HepG2 (cell line): ENCODE measurements at regions not wholly inside any gene's neighbourhood (a gene's known extent, or its start where the extent isn't known, plus 50 kb on each side); places are given as distances from the start of the nearest gene placed in this dataset.
A peak's percentile ranks its signal among the peaks of the same experiment; 100 is the strongest.

Experiments
- ATAC-seq: fragments of 200-7000 bp; cut with Tn5 transposase; 3 replicates; pipeline ENCODE4 v1.9.1; 2020; ENCODE audit warnings: mild to moderate bottlenecking, moderate library complexity
- BruUV-seq: library from RNA; stranded (reverse); fragments of 400-500 nt; replicated peaks from 2 replicates; lab custom pipeline; 2021; lab: Mats Ljungman, UMichigan
- CTCF ChIA-PET: fragments of 300-600 bp; formaldehyde crosslinking; extraction: SDS; loops from one replicate; lab custom pipeline; 2021; ENCODE audit warnings: low total read pairs, inconsistent platforms, low intra/inter-chr PET ratio; lab: Yijun Ruan, JAX
- POLR2A ChIA-PET: fragments of 350-600 bp; sonication (Branson Sonifier 250); formaldehyde crosslinking; loops from one replicate; lab custom pipeline; 2020; ENCODE audit warnings: antibody characterized with exemption, inconsistent platforms; lab: Yijun Ruan, JAX
- DNase-seq: peaks from one replicate; pipeline ENCODE4 v3.0.0-alpha.2; 2015; ENCODE audit warnings: low spot score
- FAIRE-seq: peaks from 3 replicates; lab custom pipeline; 2011; peaks lifted over from hg19 to GRCh38; lab: Jason Lieb, UNC
- H2AFZ ChIP-seq: one replicate; pipeline ENCODE4 v1.6.1; 2011; ENCODE audit warnings: low read length, inconsistent platforms
- H3K27ac ChIP-seq: fragments of 300-600 bp; 3 replicates; pipeline ENCODE4 v1.8.0; 2011; ENCODE audit warnings: mixed run types, mild to moderate bottlenecking, mixed read lengths, low read length, inconsistent platforms; ENCODE audit not compliant: insufficient read depth; ENCODE audit errors: extremely low read length
- H3K27me3 ChIP-seq, 2 experiments: fragments of 200-600 bp in 1 of 2; 2 replicates in 1 of 2; 3 replicates in 1 of 2; pipeline versions ENCODE4 v1.6.0 to v1.8.0; 2011; ENCODE audit warnings: low read length in 2 of 2, mild to moderate bottlenecking in 2 of 2, moderate library complexity in 2 of 2, inconsistent platforms in 1 of 2; ENCODE audit not compliant: insufficient read depth in 2 of 2, control insufficient read depth in 1 of 2
- H3K36me3 ChIP-seq, 2 experiments: fragments of 200-600 bp in 1 of 2; replicated peaks in 1 of 2; 2 replicates in 1 of 2; 3 replicates in 1 of 2; pipeline versions ENCODE4 v1.5.1 to v1.8.0; 2011; ENCODE audit warnings: low read length in 2 of 2, inconsistent platforms in 1 of 2; ENCODE audit not compliant: insufficient read depth in 2 of 2, control insufficient read depth in 1 of 2
- H3K4me1 ChIP-seq: 2 replicates; pipeline ENCODE4 v1.5.1; 2012; ENCODE audit warnings: low read length, inconsistent platforms; ENCODE audit not compliant: insufficient read depth
- H3K4me2 ChIP-seq: 2 replicates; pipeline ENCODE4 v1.6.0; 2011; ENCODE audit warnings: low read depth, low read length, inconsistent platforms
- H3K4me3 ChIP-seq, 3 experiments: fragments of 200-600 bp in 1 of 3; sonication (generic), shearing (Covaris generic) in 1 of 3; replicated peaks in 1 of 3; 2 replicates each; pipeline ENCODE4 v1.5.1; 2011 to 2016; ENCODE audit warnings: low read length in 3 of 3, inconsistent platforms in 2 of 3, low read depth in 2 of 3, mild to moderate bottlenecking in 2 of 3, control low read depth in 1 of 3, mixed read lengths in 1 of 3; ENCODE audit not compliant: insufficient read depth in 1 of 3
- H3K79me2 ChIP-seq: one replicate; pipeline ENCODE4 v1.6.1; 2011; ENCODE audit warnings: low read length, inconsistent platforms; ENCODE audit not compliant: insufficient read depth
- H3K9ac ChIP-seq: 2 replicates; pipeline ENCODE4 v1.6.0; 2011; ENCODE audit warnings: mild to moderate bottlenecking, low read depth, low read length, inconsistent platforms; ENCODE audit not compliant: insufficient read depth
- H3K9me3 ChIP-seq: 2 replicates; pipeline ENCODE4 v1.5.1; 2012; ENCODE audit warnings: mild to moderate bottlenecking, low read length
- H4K20me1 ChIP-seq: 2 replicates; pipeline ENCODE4 v1.6.0; 2011; ENCODE audit warnings: inconsistent platforms, mild to moderate bottlenecking, low read length, moderate library complexity; ENCODE audit not compliant: insufficient read depth
- ZNF12 ChIP-seq: sonication (generic); formaldehyde crosslinking; IDR thresholded peaks from 2 replicates; pipeline ENCODE4 v1.5.0; 2020; ENCODE audit warnings: missing genetic modification reagents
- ZSCAN31 ChIP-seq: sonication (generic); formaldehyde crosslinking; IDR thresholded peaks from 2 replicates; pipeline ENCODE4 v1.5.0; 2020; ENCODE audit warnings: low read depth, mild to moderate bottlenecking, missing genetic modification reagents
- WGBS: methylation state at CpG from one replicate; pipeline ENCODE4 v1.1.6; 2017; ENCODE audit warnings: low lambda C conversion rate; 5-methylcytosine and 5-hydroxymethylcytosine counted together
- in situ Hi-C: cut with HindIII; loops from 2 replicates; pipeline ENCODE4 v1.10.0; 2017; ENCODE audit warnings: low pct_unique_long_range_greater_than_20kb; ENCODE audit not compliant: extremely low pct_ligation_motif_present
- intact Hi-C: fragments of 100-400 bp; cut with micrococcal nuclease; formaldehyde crosslinking; loops from one replicate; pipeline ENCODE4 v1.10.0; 2022; ENCODE audit not compliant: unreplicated experiment
- TF ChIP-seq, protein P1 (sequence below): sonication (generic); formaldehyde crosslinking; conservative IDR thresholded peaks from 2 replicates; pipeline ENCODE4 v1.8.0; 2022; ENCODE audit warnings: low read depth, missing genetic modification reagents
- TF ChIP-seq, protein P2 (sequence below): sonication (generic); formaldehyde crosslinking; IDR thresholded peaks from 2 replicates; pipeline ENCODE4 v1.5.1; 2020; ENCODE audit warnings: missing genetic modification reagents, mild to moderate bottlenecking, borderline replicate concordance
- TF ChIP-seq, protein P3 (sequence below): sonication (generic); formaldehyde crosslinking; IDR thresholded peaks from 2 replicates; pipeline ENCODE4 v1.4.0; 2020; ENCODE audit warnings: low read depth, missing genetic modification reagents

- TF ChIP-seq, protein P1, sequence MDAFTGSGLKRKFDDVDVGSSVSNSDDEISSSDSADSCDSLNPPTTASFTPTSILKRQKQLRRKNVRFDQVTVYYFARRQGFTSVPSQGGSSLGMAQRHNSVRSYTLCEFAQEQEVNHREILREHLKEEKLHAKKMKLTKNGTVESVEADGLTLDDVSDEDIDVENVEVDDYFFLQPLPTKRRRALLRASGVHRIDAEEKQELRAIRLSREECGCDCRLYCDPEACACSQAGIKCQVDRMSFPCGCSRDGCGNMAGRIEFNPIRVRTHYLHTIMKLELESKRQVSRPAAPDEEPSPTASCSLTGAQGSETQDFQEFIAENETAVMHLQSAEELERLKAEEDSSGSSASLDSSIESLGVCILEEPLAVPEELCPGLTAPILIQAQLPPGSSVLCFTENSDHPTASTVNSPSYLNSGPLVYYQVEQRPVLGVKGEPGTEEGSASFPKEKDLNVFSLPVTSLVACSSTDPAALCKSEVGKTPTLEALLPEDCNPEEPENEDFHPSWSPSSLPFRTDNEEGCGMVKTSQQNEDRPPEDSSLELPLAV (CRISPR knock-in tag), result no peak
- TF ChIP-seq ZSCAN31, result no peak
- TF ChIP-seq, protein P2, sequence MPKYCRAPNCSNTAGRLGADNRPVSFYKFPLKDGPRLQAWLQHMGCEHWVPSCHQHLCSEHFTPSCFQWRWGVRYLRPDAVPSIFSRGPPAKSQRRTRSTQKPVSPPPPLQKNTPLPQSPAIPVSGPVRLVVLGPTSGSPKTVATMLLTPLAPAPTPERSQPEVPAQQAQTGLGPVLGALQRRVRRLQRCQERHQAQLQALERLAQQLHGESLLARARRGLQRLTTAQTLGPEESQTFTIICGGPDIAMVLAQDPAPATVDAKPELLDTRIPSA, result no peak
Measured at GRCh38 chr2:238551091-238551490, 124.4 kb downstream of the ASB1 start (continued).

GRCh38 chr2:238552226-238552625, 125.5 kb downstream of the ASB1 start:
- H2AFZ ChIP-seq, result no peak overlapping the region
- H3K4me2 ChIP-seq, result no peak overlapping the region
- peak; percentile 93 for TF ChIP-seq ZNF12 (CRISPR knock-in tag)
- TF ChIP-seq, protein P3, sequence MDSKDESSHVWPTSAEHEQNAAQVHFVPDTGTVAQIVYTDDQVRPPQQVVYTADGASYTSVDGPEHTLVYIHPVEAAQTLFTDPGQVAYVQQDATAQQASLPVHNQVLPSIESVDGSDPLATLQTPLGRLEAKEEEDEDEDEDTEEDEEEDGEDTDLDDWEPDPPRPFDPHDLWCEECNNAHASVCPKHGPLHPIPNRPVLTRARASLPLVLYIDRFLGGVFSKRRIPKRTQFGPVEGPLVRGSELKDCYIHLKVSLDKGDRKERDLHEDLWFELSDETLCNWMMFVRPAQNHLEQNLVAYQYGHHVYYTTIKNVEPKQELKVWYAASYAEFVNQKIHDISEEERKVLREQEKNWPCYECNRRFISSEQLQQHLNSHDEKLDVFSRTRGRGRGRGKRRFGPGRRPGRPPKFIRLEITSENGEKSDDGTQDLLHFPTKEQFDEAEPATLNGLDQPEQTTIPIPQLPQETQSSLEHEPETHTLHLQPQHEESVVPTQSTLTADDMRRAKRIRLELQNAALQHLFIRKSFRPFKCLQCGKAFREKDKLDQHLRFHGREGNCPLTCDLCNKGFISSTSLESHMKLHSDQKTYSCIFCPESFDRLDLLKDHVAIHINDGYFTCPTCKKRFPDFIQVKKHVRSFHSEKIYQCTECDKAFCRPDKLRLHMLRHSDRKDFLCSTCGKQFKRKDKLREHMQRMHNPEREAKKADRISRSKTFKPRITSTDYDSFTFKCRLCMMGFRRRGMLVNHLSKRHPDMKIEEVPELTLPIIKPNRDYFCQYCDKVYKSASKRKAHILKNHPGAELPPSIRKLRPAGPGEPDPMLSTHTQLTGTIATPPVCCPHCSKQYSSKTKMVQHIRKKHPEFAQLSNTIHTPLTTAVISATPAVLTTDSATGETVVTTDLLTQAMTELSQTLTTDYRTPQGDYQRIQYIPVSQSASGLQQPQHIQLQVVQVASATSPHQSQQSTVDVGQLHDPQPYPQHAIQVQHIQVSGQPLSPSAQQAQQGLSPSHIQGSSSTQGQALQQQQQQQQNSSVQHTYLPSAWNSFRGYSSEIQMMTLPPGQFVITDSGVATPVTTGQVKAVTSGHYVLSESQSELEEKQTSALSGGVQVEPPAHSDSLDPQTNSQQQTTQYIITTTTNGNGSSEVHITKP, result no peak
- TF ChIP-seq, all 625 proteins: peak for 1
- Histone ChIP-seq H3K36me3 (no peaks in the 10 kb centered on the region), H3K4me3 (no peak overlapping the region), H4K20me1 (no peaks in the 10 kb centered on the region), H3K27ac (no peak overlapping the region), H3K9ac (no peak overlapping the region), H3K9me3 (no peaks in the 10 kb centered on the region), H3K4me1 (no peaks in the 10 kb centered on the region), H3K79me2 (no peaks in the 10 kb centered on the region), H3K27me3 (peaks cover 0 to 11% of the 10 kb centered on the region in 2 experiments; a peak in 3 of 5 replicates)
- ChIA-PET POLR2A (no interaction called here), CTCF (no interaction called here)
- FAIRE-seq (no peak), ATAC-seq (no peak), DNase-seq (no peak)
- BruUV-seq, result no TSS peak
- in situ Hi-C loops (no loop called here), intact Hi-C loops (no loop called here)
- 61% methylated on average over 5 of the region's 5 CpGs for WGBS
